GM21717 (cell line): ENCODE measurements at regions not wholly inside any gene's neighbourhood (a gene's known extent, or its start where the extent isn't known, plus 50 kb on each side); places are given as distances from the start of the nearest gene placed in this dataset.

Experiments
- ATAC-seq: cut with Tn5 transposase; IDR thresholded peaks from one replicate; pipeline ENCODE4 v1.9.1; 2021; ENCODE audit warnings: mild to moderate bottlenecking, moderate library complexity; ENCODE audit not compliant: unreplicated experiment

GRCh38 chr14:50036637-50037036 lies 79.7 kb downstream of the VCPKMT start:
- no peak for ATAC-seq

DNA sequence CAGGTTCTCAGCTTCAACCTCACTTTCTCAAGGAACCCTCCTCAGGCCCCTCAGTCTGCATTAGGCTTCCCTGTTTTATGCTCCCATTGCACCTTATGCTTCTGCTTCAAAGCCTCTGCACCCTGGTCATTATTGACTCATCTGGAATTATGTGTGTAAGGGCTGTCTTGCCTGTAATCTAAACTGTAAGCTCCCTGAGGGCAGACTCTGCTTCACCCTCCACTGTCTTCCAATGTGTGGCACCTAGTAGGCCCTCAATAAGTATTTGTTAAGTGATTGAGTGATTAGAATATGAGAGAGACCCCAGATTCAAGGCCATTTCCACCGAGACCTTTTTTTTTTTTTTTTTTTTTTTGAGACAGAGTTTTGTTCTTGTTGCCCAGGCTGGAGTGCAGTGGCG lies 79.1 kb downstream of the VCPKMT start:
- no peak for ATAC-seq

DNA sequence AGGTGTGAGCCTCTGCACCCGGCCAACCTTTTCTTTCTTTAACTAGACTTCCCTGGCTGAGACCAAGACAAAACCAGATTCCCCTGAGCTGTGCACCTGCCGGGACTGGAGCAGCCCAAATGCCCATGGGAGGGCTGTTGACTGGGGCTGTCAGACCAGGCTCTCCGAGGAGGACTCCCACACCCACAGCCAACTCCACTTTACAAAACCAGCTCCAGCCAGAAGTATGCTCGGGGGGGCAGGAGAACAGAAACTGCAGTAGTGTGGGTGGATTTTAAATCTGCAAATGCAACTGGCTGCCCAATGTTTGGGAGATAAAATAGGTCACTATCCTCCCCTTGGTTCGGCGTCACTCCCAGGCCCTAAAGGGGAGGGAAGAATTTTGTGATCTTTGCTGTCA lies 78.5 kb downstream of the VCPKMT start:
- ATAC-seq = peak; percentile 6

DNA sequence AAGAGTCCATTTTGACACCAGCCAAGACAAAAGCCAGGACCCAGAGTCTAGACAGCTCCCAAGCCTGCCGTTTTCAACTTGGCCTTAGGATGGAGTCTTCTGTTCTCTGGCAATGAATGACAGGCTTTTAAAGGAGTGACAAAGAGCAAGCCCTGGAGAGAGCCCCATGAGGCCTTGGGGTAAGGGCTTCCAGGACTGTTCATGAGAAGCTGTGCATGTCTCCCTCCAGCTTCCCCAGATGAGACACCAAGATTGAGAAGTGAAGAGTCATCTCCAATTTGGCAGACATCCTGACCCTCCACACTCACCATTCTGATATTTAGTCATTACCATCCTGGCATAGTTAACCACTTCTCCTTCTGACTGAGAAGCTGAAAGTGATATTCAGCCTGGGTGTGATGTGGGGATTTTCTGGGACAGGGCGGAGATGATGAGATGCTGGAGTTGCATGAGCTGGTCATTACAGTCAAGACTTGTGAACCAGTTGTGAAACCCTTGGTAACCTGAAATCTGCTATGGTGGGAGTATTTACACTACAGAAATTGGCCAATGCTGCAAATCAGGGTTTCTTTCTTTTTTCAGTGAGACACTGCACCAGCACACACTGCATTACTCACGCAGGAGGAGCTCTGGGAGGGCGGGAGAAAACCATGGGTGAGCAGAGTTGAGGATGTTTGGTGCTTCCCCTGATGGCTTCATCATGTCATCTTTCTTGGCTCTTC lies 77.8 kb downstream of the VCPKMT start:
- ATAC-seq = peak; percentile 79

- no peak for ATAC-seq
Measured at GRCh38 chr14:50039120-50039517, 77.3 kb downstream of the VCPKMT start.

- ATAC-seq = no peak
Measured at GRCh38 chr14:50039734-50040400, 76.5 kb downstream of the VCPKMT start.

DNA sequence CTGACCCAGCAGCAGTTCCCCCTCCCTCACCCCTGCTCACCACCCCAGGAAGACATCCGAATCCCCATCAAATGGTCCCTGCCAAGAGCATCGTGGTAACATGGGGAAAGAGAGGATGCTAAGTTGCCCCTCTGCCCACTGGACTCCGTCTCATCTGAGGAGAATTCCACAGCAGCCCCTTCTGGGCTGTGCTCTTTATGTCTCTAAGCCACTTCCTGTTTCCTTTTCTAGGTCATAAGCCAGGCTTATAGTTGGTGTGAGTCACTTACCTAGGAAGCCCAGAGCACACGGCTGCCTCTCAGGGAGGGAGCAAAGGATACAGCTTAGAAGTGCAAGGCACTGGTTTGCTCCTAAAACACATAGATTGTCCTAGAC lies 76.0 kb downstream of the VCPKMT start:
- no peak for ATAC-seq

DNA sequence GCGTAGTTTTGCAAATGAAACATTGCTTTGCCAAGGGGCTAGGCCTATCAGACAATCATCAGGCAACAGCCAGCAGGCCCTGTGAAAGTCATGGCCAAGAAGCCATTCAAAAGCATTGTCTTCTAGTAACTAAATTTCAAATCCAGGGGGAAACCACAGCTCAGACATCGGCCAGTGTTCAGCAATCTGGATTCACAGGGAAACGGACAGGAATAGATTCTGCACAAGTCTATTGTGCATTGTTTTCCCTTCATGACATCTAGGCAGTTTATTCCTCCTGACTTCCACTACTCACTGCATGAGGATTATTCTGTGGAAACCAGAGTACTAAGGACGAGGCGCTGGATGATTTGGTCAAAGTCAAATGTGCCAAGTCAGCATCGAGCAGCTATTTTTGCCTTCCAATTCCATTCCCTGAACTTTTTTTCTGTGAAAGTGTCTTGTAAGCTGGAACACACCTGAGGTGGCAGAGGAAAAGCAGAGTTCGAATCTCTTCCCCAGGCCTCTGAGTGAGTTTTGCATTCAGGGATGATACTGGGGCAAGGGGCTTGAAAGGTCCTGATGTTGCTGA lies 75.4 kb downstream of the VCPKMT start:
- ATAC-seq = no peak

DNA sequence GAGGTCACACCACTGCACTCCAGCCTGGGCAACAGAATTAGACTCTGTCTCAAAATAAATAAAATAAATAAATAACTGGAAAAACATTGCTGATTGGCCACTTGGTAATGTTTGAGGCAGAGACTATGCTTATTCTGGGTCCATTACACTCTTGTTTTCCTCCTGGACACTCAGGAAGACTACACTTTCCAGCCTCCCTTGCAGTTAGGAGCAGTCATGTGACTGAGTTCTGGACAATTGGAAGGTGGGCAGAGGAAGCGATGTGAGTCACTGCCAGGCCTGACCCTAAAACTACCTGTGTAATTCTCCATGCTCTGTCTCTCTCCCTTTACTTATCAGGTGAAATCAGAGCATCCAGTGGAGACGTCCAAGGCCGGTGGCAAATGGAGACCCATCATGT lies 74.4 kb downstream of the VCPKMT start:
- no peak for ATAC-seq

DNA sequence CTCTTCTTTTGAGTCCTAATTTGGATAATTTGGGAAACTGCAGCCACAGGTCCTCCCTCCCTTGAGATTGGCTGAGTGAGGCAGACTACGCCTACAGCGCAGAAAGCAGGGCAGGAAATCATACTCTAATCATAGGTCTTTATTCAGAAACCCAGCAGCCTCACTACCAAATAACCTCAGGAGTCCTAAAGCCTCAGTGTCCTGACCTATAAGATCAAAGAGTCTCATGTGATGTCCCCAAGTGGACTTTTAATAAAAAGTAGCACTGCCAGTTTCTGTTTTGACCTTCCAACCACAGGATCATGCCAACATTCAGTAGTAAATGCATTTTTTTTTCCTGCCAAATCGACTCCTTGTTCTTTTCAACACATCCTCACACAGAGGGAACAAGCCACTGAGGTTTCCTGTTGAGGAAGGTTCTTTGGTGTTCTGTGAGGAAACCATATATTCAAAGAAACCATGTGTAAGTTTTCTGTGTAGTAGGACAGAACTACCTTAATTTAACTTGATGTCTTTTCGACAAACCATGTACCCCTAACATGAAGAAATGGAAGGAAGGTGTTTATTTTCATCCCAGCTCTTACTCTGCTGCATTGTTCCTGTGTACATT lies 72.2 kb downstream of the VCPKMT start:
- no peak for ATAC-seq

DNA sequence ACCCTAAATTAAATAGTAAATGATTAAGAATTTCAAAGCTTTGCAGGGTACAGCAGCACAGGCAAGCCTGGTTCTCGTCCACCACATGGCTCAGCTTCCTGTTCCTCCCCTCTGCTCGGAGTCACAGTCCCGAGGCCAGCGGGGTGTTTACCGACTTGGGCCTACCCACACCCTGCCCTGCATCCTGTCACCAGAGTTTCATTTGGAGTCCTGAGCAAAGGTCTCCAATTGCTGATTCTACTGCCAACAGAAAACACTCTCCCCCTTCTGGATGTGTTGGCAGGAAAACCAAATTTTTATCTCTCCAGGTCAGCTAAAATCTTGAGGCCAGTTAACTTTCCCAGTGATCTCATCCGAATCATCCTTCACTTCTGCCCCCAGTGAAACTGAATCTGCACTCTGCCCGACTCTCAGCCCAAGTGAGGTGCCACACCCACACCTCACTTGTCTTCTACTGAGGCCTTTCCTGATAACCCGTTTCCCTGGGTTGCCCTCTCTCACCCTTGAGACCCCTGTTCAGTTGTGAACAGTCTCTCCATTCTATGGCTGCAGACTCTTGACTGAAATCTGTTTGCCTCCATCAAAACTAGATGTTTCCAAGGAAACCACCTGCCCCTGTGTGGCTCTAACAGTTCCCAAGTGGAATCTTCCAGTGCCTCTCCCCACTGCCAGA lies 71.2 kb downstream of the VCPKMT start:
- peak; percentile 73 for ATAC-seq

GRCh38 chr14:50045837-50046236 lies 70.5 kb downstream of the VCPKMT start:
- no peak for ATAC-seq

GRCh38 chr14:50047274-50047676 lies 69.1 kb downstream of the VCPKMT start:
- no peak for ATAC-seq

GRCh38 chr14:50049093-50049492 lies 67.3 kb downstream of the VCPKMT start:
- ATAC-seq = no peak

- ATAC-seq = no peak
Measured at GRCh38 chr14:50049703-50050570, 66.4 kb downstream of the VCPKMT start.

GRCh38 chr14:50051106-50051505 lies 65.3 kb downstream of the VCPKMT start:
- ATAC-seq = no peak

GRCh38 chr14:50051706-50052105 lies 64.7 kb downstream of the VCPKMT start:
- no peak for ATAC-seq

DNA sequence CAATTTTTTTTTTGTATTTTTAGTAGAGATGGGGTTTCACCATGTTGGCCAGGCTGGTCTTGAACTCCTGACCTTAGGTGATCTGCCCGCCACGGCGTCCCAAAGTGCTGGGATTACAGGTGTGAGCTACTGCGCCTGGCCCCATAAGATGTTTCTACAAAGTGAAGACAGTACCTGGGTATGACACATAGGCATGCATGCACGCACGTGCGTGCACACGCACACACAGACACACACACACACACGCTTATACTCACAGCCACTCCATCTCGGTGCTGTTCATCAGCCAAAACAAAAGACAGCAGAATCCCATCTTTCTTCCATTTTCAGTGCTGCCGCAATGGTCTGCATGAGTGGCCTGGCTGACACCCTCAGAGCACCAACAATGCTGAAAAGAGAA lies 63.9 kb downstream of the VCPKMT start:
- no peak for ATAC-seq

GRCh38 chr14:50053935-50054334 lies 62.4 kb downstream of the VCPKMT start:
- ATAC-seq = no peak

DNA sequence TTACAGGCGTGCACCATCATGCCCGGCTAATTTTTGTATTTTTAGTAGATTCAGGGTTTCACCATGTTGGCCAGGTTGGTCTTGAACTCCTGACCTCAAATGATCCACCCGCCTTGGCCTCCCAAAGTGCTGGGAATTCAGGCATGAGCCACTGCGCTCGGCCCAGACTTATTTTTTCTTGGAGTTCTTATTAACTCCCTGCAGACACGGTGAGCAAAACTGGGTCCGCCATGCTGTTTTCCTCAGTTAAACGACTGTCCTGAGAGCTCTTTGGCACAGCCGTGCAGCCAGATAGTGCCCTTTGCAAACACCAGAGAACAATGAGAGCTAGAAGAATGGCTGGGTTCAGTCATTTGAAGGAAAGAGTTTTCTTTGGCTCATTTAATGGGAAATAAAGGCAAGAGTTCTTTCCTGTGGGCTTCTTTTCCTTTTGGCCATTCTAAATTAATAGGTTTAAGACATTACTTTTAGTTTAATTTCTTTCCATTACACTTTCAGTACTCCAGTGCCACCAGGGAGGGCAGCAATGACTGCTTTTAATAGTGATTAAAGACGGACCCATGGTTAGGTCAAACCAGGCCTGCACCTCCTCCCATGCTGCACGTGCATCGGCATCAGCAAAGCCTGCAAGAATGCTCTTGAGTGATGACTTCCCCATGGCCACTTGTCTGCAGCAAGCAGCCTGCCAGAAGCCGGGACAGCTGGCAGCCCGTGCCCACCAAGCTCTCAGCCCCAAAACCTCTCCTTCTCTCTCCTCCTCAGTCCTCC lies 60.7 kb downstream of the VCPKMT start:
- ATAC-seq = no peak
